K562 (cell line): ENCODE measurements at regions not wholly inside any gene's neighbourhood (a gene's known extent, or its start where the extent isn't known, plus 50 kb on each side); places are given as distances from the start of the nearest gene placed in this dataset.
A peak's percentile ranks its signal among the peaks of the same experiment; 100 is the strongest.

Source experiments
- ATF4 ChIP-seq: fragments of 450-650 bp; formaldehyde crosslinking; IDR thresholded peaks from 2 replicates; pipeline ENCODE4 v1.4.0; 2022; ENCODE audit warnings: mild to moderate bottlenecking, moderate library complexity
- CBFA2T3 ChIP-seq: fragments of 450-650 bp; IDR thresholded peaks from 2 replicates; pipeline ENCODE4 v1.6.1; 2017
- L3MBTL2 ChIP-seq: fragments of 450-650 bp; IDR thresholded peaks from 2 replicates; pipeline ENCODE4 v1.6.1; 2016; ENCODE audit warnings: mild to moderate bottlenecking, moderate library complexity
- NFIC ChIP-seq: fragments of 450-650 bp; IDR thresholded peaks from 2 replicates; pipeline ENCODE4 v1.6.1; 2017; ENCODE audit warnings: mild to moderate bottlenecking, inconsistent platforms
- SLC30A9 ChIP-seq: fragments of 250-450 bp; sonication (Bioruptor Pico); IDR thresholded peaks from 2 replicates; pipeline ENCODE4 v1.8.0; 2022; ENCODE audit warnings: mild to moderate bottlenecking, moderate library complexity
- SMARCA4 ChIP-seq: fragments of 450-650 bp; IDR thresholded peaks from 2 replicates; pipeline ENCODE4 v1.6.1; 2016
- SMARCE1 ChIP-seq: fragments of 450-650 bp; IDR thresholded peaks from 2 replicates; pipeline ENCODE4 v1.7.1; 2016; ENCODE audit warnings: mild to moderate bottlenecking
- TAF7 ChIP-seq: fragments of 450-650 bp; IDR thresholded peaks from 2 replicates; pipeline ENCODE4 v1.6.1; 2016; ENCODE audit warnings: missing genetic modification characterization, missing compliant biosample characterization
- TAL1 ChIP-seq: fragments of 450-650 bp; IDR thresholded peaks from 2 replicates; pipeline ENCODE4 v1.6.1; 2016; ENCODE audit warnings: mild to moderate bottlenecking
- ZMIZ1 ChIP-seq, 2 experiments: fragments of 150-350 bp in 1 of 2; IDR thresholded peaks; 2 replicates each; pipeline ENCODE4 v1.6.1; 2012 to 2016; ENCODE audit warnings: low read depth in 2 of 2, low read length in 2 of 2, mild to moderate bottlenecking in 1 of 2, moderate library complexity in 1 of 2
- TF ChIP-seq, protein P1 (sequence below): fragments of 200-600 bp; sonication (generic); IDR thresholded peaks from one replicate; pipeline ENCODE4 v1.6.1; 2012; ENCODE audit warnings: mild to moderate bottlenecking, low read depth, low read length, inconsistent platforms

DNA sequence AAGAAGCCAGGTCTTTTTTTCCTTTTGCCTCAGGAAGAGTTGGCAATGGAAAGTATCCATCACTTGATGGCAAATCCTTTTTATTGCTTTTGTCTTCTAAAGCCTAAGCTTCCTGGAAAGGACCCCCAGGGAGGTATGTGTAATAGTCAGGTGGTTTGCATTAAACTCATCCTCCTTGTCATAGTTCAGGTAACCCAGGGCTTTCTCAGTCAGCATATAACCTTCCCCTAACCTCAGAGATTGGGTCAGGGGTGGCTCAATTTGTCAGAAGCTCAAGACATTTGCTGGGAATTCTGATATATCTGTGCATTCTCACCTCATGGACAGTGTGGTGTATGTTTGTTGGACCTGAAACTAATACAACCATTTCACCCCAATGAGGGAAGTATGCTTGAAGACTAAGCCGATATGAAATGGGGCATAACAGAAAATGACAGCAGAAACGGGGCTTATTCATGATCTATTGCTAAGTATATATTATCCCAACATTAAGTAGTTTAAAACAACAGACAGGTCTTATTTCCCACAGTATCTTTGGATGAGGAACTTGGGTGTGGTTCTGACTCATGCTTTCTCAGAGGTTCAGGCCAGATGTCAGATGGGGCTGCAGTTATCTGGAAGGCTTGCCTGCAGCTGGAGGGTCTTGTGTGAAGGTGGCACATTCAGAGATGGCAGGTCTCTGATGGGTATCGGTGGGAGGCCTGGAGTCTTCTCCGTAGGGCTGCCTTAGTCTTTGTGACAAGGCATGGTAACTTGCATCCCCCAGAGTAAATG lies 135.8 kb upstream of the SPON1 start (continued):
- TF ChIP-seq, protein P1, sequence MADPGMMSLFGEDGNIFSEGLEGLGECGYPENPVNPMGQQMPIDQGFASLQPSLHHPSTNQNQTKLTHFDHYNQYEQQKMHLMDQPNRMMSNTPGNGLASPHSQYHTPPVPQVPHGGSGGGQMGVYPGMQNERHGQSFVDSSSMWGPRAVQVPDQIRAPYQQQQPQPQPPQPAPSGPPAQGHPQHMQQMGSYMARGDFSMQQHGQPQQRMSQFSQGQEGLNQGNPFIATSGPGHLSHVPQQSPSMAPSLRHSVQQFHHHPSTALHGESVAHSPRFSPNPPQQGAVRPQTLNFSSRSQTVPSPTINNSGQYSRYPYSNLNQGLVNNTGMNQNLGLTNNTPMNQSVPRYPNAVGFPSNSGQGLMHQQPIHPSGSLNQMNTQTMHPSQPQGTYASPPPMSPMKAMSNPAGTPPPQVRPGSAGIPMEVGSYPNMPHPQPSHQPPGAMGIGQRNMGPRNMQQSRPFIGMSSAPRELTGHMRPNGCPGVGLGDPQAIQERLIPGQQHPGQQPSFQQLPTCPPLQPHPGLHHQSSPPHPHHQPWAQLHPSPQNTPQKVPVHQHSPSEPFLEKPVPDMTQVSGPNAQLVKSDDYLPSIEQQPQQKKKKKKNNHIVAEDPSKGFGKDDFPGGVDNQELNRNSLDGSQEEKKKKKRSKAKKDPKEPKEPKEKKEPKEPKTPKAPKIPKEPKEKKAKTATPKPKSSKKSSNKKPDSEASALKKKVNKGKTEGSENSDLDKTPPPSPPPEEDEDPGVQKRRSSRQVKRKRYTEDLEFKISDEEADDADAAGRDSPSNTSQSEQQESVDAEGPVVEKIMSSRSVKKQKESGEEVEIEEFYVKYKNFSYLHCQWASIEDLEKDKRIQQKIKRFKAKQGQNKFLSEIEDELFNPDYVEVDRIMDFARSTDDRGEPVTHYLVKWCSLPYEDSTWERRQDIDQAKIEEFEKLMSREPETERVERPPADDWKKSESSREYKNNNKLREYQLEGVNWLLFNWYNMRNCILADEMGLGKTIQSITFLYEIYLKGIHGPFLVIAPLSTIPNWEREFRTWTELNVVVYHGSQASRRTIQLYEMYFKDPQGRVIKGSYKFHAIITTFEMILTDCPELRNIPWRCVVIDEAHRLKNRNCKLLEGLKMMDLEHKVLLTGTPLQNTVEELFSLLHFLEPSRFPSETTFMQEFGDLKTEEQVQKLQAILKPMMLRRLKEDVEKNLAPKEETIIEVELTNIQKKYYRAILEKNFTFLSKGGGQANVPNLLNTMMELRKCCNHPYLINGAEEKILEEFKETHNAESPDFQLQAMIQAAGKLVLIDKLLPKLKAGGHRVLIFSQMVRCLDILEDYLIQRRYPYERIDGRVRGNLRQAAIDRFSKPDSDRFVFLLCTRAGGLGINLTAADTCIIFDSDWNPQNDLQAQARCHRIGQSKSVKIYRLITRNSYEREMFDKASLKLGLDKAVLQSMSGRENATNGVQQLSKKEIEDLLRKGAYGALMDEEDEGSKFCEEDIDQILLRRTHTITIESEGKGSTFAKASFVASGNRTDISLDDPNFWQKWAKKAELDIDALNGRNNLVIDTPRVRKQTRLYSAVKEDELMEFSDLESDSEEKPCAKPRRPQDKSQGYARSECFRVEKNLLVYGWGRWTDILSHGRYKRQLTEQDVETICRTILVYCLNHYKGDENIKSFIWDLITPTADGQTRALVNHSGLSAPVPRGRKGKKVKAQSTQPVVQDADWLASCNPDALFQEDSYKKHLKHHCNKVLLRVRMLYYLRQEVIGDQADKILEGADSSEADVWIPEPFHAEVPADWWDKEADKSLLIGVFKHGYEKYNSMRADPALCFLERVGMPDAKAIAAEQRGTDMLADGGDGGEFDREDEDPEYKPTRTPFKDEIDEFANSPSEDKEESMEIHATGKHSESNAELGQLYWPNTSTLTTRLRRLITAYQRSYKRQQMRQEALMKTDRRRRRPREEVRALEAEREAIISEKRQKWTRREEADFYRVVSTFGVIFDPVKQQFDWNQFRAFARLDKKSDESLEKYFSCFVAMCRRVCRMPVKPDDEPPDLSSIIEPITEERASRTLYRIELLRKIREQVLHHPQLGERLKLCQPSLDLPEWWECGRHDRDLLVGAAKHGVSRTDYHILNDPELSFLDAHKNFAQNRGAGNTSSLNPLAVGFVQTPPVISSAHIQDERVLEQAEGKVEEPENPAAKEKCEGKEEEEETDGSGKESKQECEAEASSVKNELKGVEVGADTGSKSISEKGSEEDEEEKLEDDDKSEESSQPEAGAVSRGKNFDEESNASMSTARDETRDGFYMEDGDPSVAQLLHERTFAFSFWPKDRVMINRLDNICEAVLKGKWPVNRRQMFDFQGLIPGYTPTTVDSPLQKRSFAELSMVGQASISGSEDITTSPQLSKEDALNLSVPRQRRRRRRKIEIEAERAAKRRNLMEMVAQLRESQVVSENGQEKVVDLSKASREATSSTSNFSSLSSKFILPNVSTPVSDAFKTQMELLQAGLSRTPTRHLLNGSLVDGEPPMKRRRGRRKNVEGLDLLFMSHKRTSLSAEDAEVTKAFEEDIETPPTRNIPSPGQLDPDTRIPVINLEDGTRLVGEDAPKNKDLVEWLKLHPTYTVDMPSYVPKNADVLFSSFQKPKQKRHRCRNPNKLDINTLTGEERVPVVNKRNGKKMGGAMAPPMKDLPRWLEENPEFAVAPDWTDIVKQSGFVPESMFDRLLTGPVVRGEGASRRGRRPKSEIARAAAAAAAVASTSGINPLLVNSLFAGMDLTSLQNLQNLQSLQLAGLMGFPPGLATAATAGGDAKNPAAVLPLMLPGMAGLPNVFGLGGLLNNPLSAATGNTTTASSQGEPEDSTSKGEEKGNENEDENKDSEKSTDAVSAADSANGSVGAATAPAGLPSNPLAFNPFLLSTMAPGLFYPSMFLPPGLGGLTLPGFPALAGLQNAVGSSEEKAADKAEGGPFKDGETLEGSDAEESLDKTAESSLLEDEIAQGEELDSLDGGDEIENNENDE = no peak
- TF ChIP-seq TAF7 (tag) = no peak
- TF ChIP-seq SMARCA4 = peak; percentile 60; the same call in 1 of the 2 replicates
- TF ChIP-seq ATF4 (CRISPR knock-in tag) = no peak
- no peak for TF ChIP-seq SLC30A9
- TF ChIP-seq NFIC = 0 out of 2 replicates have a peak, but pooled peaks have one; percentile 10
- no peak for TF ChIP-seq ZMIZ1 (IDR thresholded peaks at IDR 0.05; ENCODE audit: low read depth in 2 of 2, low read length in 2 of 2)
- TF ChIP-seq CBFA2T3 = peak; percentile 86
- TF ChIP-seq SMARCE1 = 0 out of 2 replicates have a peak, but pooled peaks have one; percentile 21
- TF ChIP-seq L3MBTL2 = no peak
- peak; percentile 51; the same call in 1 of the 2 replicates for TF ChIP-seq TAL1
